ENCODE measurements at regions not wholly inside any gene's neighbourhood (a gene's known extent, or its start where the extent isn't known, plus 50 kb on each side); places are given as distances from the start of the nearest gene placed in this dataset.

DNA sequence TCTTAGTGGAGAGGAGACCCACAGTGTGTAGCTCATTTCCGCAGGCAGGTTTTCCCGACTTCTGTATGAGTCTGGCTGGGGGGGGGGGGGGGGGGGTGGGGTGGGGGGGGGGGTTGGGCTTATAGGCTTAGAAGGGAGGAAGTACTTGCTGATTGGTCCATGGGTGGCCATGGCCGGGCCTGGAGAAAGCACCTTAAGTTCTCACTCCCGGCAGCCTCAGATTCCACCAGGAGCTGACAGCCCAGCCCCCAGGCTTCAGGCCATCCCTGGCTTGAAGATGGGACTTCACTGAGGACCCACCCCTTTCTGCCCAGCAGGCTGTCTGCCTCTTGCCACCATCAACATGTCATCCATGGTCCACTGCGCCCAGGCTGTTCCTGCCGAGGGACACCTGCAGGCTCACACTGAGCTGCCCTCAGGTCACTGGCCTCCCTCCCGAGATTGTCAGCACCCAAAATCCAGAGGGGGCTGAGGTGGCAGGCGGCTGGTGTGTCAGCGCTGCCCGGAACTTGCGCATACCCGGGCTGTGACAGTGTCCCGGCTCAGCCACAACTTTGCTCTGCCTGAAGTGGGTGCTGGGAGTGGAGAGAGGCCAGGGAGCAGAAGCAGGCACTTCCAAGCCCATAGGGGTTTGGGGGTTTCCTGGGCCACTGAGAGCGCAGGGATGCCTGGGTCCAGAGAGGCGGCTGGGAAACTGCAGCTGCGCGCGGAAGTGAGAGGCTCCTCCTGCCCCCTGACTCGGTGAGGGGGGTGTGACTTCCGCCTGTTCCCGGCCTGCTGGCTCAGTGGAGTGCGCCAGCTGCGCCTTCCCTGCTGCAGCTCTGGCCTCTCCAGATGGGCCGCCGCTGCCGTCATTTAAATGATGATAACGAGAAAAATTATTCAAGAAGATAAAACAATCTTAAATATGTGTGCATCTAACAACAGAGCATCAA, 256.1 kb downstream of the RPRM start:
- TF ChIP-seq ZFX (IDR thresholded peaks at IDR 0.05): no peak
- TF ChIP-seq, protein P1, sequence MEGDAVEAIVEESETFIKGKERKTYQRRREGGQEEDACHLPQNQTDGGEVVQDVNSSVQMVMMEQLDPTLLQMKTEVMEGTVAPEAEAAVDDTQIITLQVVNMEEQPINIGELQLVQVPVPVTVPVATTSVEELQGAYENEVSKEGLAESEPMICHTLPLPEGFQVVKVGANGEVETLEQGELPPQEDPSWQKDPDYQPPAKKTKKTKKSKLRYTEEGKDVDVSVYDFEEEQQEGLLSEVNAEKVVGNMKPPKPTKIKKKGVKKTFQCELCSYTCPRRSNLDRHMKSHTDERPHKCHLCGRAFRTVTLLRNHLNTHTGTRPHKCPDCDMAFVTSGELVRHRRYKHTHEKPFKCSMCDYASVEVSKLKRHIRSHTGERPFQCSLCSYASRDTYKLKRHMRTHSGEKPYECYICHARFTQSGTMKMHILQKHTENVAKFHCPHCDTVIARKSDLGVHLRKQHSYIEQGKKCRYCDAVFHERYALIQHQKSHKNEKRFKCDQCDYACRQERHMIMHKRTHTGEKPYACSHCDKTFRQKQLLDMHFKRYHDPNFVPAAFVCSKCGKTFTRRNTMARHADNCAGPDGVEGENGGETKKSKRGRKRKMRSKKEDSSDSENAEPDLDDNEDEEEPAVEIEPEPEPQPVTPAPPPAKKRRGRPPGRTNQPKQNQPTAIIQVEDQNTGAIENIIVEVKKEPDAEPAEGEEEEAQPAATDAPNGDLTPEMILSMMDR (conservative IDR thresholded peaks at IDR 0.05): no peak
- H3K27ac ChIP-seq: no peak overlapping the region

DNA sequence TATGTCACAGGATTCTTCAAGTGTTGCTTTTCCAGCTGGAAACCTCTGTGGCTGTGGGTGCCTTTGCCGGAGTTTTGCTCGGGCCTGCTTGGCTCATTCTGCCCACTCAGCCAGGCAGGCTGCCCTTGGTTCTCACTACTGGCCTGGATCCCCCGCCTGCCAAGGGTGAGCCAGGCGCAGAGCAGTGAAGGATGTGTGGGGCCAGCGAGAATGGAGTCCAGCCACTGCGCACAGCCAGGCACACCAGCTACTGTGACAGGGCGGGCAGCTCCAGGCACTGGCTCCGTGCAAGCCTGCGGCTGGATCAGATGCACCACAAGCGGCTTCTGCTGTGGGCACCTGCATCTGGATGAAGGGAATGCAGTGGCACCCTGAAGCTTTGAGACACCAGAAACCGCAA, 257.1 kb downstream of the RPRM start:
- TF ChIP-seq, protein P1 (conservative IDR thresholded peaks at IDR 0.05): no peak
- no peak for TF ChIP-seq ZFX (IDR thresholded peaks at IDR 0.05)
- no peak overlapping the region for H3K27ac ChIP-seq

DNA sequence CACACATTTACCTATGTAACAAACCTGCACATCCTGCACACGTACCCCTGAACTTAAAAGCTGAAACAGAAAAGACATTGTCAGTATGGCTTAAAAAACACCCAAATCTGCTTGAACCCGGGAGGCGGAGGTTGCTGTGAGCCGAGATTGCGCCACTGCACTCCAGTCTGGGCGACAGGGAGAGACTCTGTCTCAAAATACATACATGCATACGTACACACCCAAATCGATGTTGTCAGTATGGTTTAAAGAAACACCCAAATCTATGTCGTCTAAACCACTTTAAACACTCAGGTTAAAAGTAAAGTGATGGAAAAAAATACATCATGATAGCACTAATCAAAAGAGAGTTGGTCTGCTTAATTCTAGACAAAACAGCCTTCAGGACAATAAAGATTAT, 257.5 kb downstream of the RPRM start:
- no peak for TF ChIP-seq ZFX (IDR thresholded peaks at IDR 0.05)
- TF ChIP-seq, protein P1 (conservative IDR thresholded peaks at IDR 0.05): no peak
- no peak overlapping the region for H3K27ac ChIP-seq

DNA sequence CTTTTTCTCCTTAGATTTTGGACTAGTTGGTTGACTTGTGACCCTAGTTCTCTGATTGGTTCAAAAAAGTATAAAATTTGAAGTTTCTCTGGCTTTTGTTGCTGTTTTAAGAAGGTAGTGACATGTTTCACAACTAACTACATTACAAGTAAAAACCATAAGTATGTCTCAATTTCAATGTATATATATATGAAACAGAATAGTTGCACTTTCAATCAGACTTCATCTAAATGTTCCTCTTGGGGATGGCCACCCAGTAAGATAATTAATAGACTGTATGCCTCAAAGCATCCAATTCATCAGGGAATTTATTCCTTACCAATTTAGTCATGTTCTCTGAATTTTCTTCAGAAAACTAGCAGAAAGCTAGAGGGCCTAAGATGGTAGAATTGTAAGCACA, 259.7 kb downstream of the RPRM start:
- no peak overlapping the region for H3K27ac ChIP-seq
- no peak for TF ChIP-seq ZFX (IDR thresholded peaks at IDR 0.05)
- TF ChIP-seq, protein P1 (conservative IDR thresholded peaks at IDR 0.05): no peak

DNA sequence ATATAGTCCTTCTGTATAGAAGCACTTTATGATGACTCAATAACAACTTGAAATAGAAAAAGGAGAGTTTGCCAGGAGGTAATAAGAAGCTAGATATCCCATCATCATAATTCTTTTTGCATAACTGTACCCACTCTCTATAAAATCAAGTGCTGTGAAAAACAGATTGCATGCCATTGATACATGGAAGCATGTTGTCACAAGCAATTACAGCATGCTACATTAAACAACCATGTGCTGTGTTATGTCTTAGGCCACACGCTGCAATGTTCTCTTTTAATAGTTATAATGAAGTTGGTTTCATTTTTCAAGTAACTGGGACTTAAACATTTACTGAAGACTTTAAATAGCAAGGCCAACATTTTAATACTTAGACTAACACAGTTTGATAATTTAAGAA, 264.2 kb downstream of the RPRM start:
- no peak for TF ChIP-seq ZFX (IDR thresholded peaks at IDR 0.05)
- TF ChIP-seq, protein P1 (conservative IDR thresholded peaks at IDR 0.05): no peak
- no peak overlapping the region for H3K27ac ChIP-seq

DNA sequence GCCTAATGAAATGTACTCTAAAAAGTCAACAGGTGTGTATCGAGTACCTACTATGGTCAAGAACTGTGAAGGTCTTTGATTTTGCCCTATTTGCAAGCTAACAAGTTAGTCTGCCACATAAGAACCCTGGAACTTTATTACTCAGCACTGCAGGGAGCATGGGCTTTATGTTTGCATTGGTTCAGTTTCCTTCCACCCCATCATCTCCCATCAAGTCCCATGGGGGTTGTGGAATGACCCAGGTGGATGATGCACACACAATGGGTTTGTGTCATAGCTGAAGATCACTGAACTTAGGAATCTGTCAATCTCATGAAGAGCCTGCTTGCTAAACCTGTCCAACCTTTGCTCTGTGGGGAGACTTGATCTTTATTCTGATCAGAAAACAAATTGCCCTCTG, 265.5 kb downstream of the RPRM start:
- no peak for TF ChIP-seq ZFX (IDR thresholded peaks at IDR 0.05)
- TF ChIP-seq, protein P1 (conservative IDR thresholded peaks at IDR 0.05): no peak
- H3K27ac ChIP-seq: no peak overlapping the region
